Stimulated activated CD8-positive, alpha-beta memory T cell treated with anti-CD3 and anti-CD28 coated beads, Interleukin-15, amount 100 ng/mL, for 4 hours (primary cell): ENCODE measurements at regions not wholly inside any gene's neighbourhood (a gene's known extent, or its start where the extent isn't known, plus 50 kb on each side); places are given as distances from the start of the nearest gene placed in this dataset.

Source experiments
- DNase-seq, 2 donors: peaks; one replicate each; pipeline ENCODE4 v3.0.0-alpha.2; 2020; ENCODE audit warnings: low read depth in 2 of 2

- DNase-seq = no peak
Measured at GRCh38 chr5:82336959-82337351, 58.8 kb upstream of the RPS23 start.

DNA sequence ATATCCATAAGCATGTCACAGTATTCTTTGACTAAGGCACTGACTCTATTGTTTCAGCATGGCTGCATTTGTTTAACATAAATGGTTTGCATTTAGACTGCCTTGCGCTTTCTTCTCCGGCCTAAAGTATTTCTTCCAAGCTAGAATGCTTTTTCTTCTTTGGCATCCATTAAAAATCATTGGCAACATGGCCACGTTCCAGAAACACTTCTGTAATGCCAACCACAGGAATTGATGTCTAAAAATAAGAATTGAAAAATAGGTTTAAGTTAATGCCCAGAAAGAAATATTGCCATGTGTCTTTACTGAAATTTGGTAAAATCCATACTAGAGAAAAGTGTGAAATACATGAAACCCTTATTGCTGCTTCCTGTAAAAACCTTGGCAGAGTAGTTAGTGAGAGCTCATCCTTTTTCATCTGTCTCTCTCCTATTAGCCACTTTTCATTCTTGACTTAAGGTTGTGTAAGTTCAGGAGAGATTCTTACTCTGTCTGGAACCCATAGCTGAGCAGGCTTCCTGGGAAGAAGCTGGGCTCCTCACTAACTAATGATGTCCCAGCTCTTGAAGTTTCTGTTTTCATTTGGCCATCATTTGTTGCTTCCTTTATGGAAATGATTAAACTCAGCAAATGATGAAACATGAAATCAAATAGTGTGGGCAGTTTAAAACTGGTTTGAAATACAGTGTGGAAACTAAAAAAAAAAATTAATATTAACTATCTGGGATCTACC, 58.2 kb upstream of the RPS23 start:
- DNase-seq = no peak

DNA sequence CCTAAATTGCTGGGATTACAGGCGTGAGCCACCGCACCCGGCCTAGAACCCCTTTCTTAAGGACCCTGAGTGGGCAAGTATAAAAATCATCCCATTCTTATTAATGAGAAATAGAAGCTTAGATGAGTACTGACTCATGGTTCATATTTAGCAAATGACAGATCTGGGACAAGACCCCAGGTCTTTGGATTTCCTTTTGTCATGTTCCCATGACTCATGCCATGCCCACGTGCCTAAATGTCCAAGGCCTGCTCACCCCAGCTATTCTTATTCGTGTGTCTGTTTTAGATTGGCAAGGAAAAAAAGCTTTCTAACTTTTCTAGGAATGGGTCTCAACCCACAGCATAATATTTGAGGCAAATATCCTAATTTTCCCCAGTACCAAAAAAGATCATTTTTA, 57.7 kb upstream of the RPS23 start:
- no peak for DNase-seq

DNA sequence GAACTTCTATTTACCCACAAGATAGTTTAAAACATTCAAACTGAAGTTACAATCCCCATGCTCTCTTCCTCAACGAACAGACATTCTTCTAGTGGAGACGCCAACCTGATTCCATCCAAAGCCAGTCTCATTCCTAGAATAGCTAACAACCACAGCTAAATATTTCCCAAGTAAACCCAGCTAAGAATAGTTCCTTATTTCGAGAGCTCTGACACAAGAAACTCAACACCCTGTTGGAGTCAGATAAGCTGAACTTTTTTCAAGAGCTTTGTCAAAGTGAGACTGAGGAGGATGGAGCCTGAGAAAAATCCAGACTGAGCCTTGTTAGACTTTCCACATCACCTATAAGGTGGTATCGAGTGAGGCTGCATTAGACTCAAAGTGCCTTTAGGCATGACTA, 56.7 kb upstream of the RPS23 start:
- no peak for DNase-seq

- DNase-seq = no peak
Measured at GRCh38 chr5:82334085-82334692, 56.0 kb upstream of the RPS23 start.

- DNase-seq = no peak
Measured at GRCh38 chr5:82332886-82333615, 54.9 kb upstream of the RPS23 start.

DNA sequence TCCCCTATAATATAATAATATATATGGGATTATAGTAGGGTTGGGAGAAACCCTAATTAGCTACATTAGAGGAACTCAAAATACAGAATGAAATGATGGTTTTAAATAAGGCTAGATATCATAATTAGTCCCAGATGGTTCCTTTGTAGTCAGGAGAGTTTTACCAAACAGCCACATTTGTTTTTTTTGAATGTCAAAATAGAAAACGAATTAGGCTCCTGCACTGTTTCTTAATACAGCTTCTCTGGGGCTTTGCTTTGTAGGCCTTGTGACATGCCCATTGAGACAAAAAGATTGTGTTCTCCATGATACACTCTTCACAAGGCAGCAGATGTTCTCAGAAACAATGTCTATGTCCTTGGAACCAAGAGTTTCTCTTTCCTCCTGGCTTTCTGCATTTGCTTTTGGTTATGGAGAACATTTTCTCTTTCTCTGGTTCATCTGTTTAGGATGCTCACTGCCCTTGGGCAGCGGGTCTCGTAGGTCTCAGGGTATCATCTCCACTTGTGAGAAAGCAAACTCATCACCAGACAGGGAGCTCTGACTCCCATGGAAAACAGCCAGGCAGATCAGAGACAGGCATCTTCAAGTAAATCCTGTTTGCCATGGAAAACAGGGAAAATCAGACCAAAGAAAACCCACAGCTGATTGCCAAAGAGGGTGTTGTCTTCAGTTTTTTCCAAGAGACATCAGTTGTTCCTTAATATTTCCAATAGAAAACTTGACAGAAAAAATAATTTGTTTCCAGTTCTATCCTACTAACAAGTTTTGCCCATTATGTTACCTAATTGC, 54.1 kb upstream of the RPS23 start:
- no peak for DNase-seq

GRCh38 chr5:82331557-82331956, 53.4 kb upstream of the RPS23 start:
- no peak for DNase-seq

DNA sequence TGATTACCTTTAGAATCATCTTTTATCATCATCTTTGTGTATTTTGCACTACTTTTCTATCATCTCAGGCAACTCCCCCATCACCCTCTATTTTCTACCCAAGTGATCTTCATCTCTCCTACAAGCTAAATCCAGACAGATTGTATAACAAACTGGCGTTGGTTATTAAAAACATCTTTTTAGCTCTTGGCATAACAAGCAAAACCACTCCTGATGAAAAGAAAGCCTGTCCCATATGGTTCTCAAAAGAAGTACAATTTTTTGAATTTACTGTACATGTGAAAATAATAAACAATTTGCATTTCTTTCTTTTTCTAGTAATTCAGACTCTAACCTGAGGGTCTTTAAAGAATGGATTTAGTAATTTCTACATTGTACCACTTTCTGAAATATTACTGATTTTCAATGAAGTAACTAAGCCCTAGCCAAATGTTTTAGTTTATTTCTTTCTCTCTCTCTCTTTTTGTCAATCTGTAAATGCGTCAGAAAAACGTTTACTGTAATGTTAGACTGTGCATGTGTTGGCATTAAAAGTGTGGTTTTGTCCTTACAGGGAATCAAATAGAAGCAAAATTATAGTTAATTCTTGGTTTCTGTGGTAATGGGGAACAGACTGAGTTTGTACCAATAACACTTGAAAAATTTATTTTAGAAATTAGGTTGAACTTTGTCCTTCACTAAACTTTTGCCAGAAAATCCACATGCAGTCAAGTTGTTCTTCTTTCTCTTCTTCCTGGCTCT, 52.5 kb upstream of the RPS23 start:
- DNase-seq = no peak

DNA sequence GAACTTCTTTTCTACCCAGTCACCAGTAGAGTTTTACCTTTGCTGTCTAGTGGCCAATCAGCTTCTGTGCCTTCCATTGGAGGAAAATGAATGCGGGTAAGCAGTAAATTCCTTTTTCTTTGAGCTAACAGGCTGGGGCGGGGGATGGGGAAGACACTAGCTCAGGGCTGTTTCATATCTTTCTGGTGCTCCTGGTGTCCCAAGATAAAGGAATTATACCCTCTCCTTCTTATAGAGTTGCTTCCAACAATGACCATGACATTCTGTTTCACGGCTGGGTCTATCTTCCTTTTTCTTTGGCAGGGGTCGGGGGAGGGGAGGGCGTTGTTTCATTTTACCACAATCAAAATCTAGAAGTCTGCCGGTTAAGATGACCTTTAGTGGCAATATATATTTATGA, 51.2 kb upstream of the RPS23 start:
- DNase-seq = no peak
